Activated CD8-positive, alpha-beta memory T cell treated with anti-CD3 and anti-CD28 coated beads, Interleukin-2, amount 50 U/mL, for 4 hours (primary cell): ENCODE measurements at regions not wholly inside any gene's neighbourhood (a gene's known extent, or its start where the extent isn't known, plus 50 kb on each side); places are given as distances from the start of the nearest gene placed in this dataset.
A peak's percentile ranks its signal among the peaks of the same experiment; 100 is the strongest.

Experiments
- DNase-seq: peaks from one replicate; pipeline ENCODE4 v3.0.0-alpha.2; 2020

DNA sequence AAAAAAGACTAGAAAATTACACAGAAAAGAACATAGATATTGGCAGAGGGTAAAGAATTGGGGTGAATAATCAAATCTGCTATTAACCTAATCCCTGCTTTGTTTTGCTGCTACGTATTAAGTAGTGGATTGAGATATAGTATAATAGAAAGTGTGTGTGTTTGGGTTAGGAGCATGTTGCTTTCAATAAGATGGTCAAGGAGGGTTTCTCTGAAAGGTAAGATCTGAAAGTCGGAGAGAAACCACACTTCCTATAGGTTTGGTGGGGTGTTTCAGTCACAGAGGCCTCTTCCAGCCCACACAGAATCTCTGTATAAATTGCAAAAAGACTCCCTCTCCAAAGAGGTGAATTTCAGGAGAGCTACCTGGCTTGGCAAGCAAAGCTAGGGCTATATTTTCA lies 345.7 kb upstream of the SATB1 start:
- DNase-seq = no peak

DNA sequence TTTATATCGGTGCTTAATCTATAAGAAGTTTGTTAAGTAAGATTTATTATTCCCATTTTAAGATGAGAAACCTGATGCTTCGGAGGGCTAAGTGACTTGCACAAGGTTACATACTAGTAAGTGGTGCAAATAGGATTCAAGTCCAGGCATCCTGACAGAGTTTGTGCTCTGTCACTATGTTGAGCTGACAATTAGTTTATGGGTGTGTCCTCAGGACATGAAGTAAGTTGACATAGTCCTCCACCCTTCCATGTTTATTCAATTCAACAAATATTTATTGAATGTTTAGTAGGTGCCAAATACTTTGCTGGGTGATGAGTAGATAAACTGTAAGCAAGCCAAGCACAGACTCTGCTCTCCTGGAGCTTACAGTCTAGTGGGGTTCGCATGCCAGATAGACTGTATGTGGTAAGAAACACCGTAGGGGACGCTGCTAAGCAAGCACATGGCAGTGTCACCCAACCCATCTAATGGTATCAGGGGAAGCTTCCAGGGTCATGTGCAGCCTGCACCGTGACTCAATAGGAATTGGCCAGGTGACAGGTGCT lies 342.7 kb upstream of the SATB1 start:
- DNase-seq = no peak

DNA sequence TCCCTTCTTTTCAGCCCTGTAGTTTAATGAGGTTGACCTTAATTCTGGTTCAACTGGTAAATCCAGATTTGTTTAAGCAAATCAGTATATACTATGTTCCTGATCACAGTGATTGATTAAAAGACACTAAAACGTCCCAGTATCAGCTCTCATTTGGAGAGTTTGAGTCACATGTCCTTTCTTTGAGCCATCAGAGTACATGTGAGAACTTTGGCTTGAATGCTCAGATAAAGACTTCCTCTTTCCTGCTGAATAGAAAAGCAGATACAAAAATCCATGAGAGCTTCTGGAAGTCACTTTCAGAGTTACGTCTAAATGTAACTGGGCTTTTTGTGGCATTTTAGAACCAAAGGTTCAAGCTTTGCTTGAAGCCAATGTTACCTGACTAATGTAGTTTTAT lies 341.8 kb upstream of the SATB1 start:
- DNase-seq = no peak

DNA sequence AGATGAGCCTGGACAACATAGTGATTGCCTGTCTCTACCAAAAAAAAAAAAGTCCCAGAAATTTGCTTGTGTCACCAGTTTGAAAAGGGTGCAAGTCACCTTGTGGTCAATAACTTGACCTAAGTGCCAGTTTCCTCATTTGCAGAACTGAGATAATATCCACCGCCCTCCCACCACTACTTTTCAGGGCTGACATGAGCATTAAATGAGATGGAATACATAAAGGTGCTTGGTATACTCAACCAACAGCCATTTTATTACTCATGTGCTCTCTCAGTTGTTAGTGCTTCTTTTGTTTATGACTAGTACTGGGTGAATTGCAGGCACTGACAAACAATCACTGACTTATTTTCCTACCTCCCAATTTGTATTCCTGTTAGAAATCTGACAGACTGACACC lies 340.5 kb upstream of the SATB1 start:
- DNase-seq = no peak

DNA sequence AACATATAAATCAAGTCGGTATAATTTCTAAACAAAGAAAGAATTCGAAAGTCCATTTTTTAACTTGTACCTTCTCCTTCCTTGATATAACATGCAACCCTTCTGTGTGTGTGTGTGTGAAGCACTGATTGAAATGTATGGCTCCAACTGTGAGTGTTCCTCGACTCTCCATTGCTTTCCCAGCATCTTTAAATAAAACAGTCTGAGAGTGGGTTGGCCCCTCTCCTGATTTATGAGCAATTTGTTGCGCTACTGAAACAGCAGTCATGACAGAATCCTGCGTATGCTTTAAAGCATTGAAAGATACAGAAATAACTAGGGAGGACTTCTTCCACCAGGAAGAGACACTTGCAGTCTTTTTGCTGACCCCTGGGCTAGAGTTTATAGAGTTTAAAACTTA lies 340.0 kb upstream of the SATB1 start:
- no peak for DNase-seq

DNA sequence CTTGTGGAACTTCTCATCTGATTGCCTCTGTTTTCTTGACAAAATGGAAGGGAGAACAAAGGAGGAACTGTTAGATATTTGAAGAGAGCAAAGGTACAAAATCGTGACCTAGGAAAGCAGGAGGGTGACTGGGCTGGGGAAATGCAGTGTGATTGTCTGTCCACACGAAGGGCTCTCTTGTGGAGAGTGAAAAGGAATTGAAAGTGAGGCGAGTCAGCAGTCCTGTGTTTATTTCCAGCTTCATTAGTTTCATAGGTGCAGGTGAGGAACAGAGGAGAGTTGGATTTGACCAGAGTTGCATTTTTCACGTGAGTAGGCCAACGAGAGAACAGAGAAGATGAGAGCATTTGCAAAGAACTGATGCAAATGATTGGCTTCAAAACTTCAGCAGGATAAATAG lies 336.4 kb upstream of the SATB1 start:
- no peak for DNase-seq

DNA sequence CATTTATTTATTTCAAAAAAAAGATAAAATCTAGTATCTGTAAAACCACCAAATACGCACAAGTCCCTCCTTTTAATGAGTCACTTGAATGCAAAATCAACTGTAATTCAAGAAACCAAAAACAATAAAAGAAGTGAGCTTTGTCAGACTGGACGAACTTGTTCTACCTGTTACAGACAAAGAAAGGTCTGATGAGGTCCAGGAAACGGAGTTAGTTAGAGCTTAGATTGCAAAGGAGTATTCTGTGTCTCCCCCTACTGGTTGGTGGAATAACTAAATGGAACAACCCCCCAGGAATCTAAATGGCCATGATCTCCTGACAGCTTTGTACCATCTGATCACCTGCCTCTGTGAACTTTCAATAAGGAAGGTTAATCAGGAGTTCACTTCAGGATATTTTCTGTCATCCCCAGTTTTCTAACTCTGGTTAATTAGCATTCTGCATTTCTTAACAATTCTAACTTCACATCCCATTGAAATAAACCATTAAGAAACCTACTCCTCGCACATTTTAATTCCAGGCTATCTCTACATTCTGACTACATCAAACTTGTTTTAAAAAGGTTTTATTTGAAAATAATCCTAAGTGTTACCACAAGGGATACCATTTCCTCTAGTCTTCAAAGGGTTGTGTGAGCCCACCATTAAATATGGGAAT lies 333.0 kb upstream of the SATB1 start:
- no peak for DNase-seq

DNA sequence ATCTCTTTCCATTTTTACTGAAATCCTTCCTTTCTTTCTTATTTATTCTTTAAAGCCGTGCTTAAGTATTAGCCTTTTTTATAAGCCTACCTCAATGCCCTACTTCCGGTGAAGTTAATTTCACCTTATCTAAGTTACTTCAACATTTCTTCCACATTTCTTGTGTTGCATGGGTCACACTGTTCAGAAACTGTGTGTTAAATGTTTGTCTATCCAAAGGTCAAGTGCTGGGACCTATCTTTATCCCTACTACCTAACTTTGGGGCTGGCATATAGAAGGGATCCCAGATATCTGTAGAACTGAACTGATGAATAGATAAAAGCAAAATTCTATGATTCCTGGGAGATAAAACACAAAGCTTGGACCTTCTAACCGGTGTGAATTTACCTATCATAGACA lies 332.3 kb upstream of the SATB1 start:
- DNase-seq = no peak

DNA sequence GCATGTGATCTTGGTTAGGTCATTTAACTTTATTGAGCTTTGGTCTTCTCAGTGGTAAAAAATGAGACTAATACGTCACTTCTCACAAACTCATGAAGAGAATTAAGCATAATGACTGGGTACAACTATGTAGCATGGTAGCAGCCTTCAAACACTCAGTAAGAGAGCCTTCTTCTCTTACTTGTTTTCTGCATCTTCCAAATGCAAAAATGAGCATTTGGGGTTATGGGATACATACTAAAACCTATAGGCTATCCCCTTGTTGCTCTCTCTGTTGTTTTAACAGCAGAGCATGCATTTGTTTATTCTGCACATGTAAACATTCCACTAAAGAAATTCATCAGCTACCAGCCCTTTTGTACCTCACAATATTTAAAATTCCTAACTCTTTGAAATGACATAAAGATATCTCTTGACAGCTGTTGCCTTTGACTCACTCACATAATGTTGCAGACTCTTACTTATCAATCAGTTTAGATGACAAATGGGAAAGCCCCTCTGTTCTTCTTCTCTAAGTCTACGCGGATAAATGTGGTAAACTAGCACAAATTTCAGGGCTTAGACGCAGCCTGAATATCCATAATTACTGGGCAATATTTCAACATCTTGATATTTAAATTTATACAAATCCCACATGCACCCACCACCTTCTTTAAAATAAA lies 327.3 kb upstream of the SATB1 start:
- DNase-seq = no peak

DNA sequence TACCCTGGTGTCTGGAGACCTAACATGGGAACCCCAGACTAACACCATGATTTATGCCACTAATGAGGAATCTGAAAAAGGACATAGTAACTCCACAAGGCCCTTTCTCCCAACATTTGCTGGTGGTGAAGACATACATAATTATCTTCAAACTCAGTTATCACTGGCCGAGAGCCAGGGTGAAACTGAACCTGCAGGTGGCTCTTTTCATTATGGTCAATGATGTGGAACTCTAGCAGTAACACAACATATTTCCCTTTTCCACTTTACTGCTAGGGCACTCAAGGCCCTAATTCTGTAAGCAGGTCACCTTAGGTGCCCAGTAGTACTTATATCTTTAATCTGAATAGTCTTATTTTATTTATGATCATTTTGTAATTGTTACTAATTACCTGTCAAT lies 326.4 kb upstream of the SATB1 start:
- DNase-seq = no peak

DNA sequence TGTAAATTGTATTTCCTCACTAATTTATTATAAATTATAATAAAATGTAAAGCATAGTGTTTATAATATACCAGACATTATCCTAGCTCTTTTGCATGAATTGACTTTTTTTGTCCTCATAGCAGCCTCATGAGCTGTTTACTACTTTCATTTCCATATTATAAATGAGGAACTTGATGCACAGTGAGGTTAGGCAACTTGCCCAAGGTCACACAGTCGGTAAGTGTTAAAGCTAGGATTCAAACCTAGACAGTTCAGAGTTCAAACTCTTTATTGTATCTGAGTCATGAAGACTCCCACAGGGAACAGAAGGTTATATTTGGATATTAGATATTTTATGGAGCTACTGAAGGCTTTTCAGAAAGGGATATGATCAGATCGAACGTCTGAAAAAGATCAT lies 322.2 kb upstream of the SATB1 start:
- no peak for DNase-seq

DNA sequence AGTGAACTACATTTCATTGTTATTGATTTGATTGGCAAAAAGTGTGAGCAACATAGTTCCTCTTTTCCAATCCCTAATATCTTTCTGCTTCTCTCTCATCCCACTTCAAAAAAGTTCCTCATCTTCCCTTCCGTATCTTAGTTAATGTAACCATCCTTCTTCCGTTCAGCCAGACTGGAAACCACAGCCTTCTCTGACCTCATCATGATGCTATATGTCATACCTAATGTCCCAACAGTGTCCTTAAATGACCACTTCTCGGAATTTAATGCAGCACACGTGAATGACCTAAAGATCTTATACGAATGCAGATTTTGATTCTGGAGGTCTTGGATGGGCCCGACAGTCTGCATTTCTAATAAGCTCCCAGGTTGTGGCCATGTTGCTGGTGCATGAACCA lies 320.3 kb upstream of the SATB1 start:
- DNase-seq = no peak

DNA sequence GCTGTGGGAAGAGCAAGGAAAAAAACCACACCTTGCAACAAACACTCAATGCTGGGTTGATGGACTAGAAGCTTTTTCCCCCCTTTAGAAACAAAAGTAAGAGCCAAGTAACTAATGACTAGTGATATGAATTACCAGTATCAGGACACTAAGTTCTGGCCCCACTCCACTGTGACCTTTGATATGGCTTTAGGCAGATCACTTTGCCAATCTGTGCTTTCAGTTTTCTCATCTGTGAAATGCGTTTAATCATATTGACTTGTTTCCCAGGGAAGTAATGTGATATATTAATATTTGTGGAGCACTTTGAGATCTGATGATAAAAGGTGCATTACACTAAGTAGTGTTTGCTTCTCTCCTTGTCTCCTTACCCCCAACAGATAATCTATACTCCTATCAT lies 319.3 kb upstream of the SATB1 start:
- no peak for DNase-seq

DNA sequence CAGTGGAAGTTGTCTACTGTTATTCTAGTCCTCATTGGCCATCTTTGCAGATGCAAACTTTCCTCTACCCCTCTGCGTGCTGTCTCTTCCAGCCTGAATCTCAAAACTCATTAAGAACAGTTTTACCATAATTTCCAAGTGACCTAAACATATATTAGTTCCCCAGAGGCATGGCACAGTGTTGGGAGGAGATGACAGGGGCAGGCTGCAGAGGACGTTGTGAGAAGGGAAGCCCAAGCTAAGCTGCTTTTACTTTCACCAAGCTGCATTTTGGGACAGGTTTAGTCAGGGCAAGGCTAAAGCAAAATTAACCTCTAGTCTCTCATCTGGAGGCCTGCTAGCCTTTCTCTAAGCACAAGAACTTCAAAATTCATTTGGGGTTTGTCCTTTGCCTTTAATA lies 318.6 kb upstream of the SATB1 start:
- no peak for DNase-seq

DNA sequence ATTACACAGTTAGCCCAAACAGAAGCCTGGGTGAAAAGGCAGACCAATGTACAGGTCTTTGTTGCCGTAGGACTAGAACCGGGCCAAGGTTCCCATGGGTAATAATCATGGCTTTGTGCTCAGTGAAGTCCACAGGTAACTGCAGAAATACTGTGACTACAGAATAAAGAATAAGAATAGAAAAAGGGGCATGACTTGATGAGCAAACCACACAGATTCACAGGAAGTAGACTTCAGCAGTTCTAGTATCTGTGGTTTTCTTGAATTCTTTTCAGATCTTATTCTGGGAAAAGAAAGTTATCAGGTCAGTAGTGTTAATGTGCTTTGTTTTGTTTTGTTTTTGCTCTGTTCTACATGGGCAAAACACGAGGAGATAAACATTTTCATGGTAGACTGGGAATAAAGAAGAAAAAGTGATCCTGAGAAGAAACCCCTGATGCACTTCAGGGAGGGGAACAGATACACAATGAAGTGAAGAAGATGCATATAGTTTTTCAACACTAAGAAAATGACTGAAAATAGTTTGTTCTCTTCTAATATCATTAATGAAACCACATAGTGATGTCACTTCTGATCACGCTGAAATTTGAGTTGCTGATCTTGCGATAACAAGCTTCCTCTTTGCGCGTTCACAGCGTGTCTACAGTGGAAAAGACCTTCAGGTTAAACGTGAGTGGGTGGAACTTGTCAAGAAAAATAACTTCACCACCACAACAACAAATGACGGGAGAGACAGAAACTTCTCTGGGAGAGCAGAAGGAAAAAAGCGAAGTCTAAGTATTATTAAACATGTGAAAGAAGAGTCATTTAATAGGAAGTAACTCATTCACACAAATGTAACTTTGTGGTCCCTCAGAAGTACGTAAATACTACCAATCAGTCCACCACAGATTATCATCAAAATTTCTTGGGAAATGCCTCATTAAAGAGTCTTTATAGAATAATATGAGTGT lies 315.8 kb upstream of the SATB1 start:
- peak; percentile 44 for DNase-seq

DNA sequence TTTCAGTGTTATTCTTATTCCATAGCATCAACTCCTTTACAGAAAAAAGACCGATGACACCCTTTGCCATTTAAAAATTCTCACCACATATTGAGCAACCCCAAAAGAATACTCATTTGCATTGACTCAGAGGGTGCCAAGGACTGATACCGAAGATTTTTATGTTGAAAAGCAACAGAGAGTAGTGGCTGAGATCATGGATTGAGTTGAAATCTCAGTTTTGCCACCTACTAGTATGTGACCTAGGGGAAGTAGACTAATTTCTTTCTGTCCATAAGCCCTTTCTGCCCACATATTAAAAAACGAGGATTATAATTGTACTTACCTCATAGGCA lies 313.9 kb upstream of the SATB1 start:
- DNase-seq = no peak

DNA sequence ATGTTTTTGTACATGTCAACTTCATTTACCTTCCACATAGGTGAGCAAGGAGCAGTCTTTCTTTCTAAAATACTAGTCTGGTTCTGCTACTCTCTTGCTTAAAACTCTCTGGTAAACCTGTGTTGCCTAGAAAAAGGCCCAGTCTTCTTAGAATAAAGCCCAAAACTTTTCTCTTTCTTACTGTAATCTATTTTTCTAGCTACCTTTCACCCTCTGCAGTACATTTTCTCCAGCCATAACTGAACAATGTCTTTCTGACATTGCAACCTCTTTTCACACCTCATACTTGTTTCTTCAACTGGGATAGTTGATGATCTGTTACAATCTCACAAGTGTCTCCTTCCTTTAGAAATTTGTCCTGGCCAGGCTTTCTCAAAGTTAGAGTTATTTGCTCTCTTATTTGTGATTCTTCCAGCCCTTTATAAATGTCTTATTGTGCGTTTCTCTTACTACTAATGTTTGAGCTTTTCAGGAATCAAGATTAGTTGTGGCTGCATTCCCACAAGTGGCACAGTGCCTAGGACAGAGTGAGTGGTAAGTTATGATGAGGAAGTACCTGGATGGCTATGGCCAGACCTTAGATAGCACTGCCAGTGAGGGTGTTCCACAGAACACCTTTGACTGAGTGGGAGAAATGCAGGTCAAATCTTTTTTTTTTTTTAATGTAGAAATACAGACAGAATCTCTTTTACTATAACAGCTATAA lies 313.4 kb upstream of the SATB1 start:
- DNase-seq = no peak

DNA sequence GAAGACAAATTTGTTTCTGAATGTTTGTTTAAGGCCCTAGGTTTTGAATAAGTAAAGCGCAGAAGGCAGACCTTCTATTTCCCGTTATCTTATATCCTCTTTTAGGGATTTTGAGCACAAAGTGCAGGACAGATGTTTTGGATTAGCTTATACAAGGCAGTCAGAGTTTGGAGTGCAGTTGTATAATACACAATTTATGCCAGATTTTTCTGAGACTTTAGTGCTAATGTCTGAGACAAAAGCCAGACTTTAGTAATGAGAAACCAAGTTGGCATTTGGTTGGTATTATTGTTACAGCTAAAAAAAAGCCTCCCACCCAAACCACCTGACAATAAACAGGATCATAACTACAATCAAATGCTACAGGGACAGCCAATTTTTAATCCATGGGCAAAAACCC lies 309.9 kb upstream of the SATB1 start:
- no peak for DNase-seq

DNA sequence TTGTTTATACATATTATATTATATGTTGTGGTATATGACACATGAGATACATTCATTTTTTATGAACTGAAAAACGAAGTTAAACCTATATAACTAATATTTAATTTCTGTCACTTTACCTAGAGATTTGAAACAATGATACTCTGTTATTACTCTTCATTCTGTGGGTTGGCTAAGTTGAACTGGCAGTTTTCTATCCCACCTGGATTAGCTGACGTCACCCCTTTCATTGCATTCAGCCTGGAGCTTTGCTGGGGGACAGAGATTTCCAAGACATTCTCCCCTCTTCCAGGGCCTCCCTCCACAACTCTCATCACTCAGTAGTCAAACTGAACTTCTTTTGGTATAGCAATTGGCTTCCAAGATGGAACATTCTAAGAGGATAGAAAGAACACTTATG lies 309.2 kb upstream of the SATB1 start:
- no peak for DNase-seq

DNA sequence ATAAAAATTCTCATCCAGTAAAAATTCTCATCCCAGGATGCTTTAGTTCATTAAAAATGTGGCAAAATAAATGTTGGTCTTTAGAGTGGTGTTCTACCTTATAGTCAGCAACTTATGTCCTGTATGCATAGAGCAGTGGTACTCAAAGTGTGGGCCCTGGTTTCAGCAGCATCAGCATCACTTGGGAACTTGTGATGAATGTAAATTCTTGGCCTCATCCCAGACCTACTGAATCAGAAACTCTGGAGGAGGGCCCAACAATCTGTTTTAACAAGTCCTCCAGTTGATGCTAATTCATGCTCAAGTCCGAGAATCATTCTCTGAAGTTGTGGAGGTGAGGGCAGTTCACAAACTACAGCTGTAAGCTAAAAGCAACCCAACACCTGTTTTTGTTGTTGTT lies 307.3 kb upstream of the SATB1 start:
- DNase-seq = no peak

DNA sequence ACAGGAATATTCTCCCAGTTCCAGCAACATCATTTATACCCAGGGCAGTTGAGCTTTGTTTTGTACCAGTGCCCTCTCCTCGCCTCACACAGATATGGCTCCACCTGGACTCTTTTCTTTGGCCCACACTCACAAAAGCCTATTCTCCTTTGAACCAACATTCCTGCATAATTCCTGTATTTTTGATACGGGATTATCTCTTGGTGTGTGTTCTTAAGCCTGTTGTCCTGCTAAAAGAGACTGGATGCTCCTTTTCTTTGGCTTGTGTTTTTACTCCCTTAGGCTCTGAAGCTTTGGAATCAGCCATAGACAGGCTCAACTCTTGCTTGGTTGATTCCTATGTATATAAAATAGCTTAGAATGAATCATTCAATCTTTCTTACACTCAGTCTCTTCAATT lies 305.4 kb upstream of the SATB1 start:
- no peak for DNase-seq

DNA sequence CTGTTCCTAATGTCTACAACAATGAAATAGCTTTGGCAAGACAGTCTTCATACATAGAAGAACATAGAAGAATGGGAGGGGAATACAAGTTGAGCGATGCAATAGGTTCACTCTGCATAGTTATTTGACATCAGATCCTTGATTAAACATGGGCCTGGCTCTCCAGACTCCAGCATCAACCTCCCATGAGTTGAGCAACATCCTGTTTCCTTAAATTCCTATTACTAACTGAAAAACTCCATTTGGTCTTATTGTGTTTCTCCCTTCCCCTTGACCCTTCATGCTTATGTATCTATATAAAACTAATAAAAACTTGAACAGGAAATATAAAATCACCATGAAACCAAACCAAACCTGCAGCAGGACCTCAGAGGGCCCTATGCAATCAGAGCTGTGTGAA lies 304.5 kb upstream of the SATB1 start:
- DNase-seq = no peak
